Stimulated activated CD8-positive, alpha-beta memory T cell treated with anti-CD3 and anti-CD28 coated beads, Interleukin-2, amount 100 ng/mL, for 1 hour (primary cell): ENCODE measurements at regions not wholly inside any gene's neighbourhood (a gene's known extent, or its start where the extent isn't known, plus 50 kb on each side); places are given as distances from the start of the nearest gene placed in this dataset.
"Not testable (repeated sequence)": the region's sequence is repeated elsewhere in the genome, so short reads cannot be mapped to it uniquely, and the experiment has no call there.

Source experiments
- DNase-seq, 2 donors: peaks; one replicate each; pipeline ENCODE4 v3.0.0-alpha.2; 2020; ENCODE audit warnings: low read depth in 2 of 2

- no peak for DNase-seq
These were observed 77.1 kb upstream of the NFE2L3 start for GRCh38 chr7:26074919-26075318.

GRCh38 chr7:26076691-26077090 is 75.3 kb upstream of the NFE2L3 start:
- DNase-seq: no peak

DNA sequence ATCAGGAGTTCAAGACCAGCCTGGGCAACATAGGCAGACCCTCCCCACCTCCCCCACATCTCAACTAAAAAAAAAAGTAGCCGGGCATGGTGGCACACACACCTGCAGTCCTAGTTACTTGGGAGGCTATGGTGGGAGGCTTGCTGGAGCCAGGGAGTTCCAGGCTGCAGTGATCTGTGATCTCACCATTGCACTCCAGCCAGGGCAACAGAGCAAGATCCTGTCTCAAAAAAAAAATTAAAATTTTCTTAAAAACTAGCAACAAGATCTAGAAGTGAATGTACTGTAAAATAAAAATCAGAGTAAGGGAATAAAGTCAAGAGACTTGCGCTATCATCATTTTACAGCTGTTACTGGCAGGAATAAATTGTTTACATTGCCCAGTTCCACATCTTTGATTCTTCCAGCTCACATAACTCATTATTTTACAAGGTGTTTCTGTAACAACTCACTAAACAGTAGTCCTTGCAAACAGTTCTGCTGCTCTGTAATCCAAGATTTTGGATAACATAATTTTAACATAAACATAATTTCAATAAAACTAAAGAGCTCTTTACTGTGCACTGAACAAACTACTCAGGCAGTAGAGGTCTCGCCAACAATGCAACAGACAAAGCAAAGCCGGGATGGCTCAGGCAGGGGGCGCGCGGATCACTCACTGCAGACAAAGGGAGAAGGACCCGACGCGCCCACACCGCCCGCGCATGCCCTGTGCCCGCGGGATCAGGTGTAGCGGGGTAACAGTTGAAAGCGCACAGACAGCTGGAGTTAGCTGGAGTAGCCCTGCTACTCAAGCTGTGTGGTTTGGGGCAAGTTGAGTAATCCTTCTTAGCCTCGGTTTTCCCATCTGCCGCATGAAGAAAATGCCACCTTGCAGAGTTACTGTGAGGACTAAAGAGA is 73.3 kb upstream of the NFE2L3 start:
- DNase-seq: peak; percentile 56 to 68

DNA sequence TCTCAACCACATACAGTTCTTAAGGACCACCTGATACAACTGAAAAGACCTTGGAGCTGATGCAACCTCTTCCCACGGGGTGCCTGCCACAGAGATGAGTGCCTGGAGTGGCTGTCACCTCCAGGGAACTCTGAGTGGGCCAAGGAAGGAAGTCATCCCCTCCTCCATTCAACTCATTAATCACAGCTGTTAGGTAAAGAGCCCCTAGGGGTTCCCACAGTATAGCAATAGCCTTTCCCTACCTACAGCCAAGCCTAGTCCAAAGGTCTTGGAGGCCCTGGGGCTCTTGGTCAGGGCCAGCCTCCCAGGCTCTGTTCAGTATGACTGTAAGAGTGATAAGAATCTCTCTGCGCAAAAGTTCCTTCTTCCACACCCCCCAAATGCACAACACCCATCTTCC is 70.4 kb upstream of the NFE2L3 start:
- no peak for DNase-seq

DNA sequence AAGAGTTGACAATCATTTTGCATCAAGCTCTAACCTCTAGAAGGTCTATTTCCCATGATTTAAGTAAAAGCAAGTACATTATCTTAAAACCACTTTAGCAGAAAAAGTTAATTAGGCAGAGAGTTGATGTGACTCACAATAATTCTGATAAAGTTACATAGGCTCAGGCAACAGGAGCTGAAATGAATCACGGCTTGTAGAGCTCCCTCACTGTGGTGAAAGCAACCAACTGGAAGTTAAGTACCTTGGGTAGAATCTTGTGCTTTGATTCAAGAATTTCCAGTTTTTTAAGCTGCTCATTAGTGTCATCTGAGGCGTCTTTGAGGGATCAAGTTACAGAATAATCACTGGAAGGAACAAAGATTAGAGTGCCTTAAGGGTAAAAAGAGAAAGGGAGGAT is 68.9 kb upstream of the NFE2L3 start:
- DNase-seq: no peak

- no peak for DNase-seq
These were observed 67.6 kb upstream of the NFE2L3 start for GRCh38 chr7:26084418-26084817.

GRCh38 chr7:26085771-26086170 is 66.2 kb upstream of the NFE2L3 start:
- no peak for DNase-seq

- DNase-seq: no peak
These were observed 64.5 kb upstream of the NFE2L3 start for GRCh38 chr7:26087321-26088091.

DNA sequence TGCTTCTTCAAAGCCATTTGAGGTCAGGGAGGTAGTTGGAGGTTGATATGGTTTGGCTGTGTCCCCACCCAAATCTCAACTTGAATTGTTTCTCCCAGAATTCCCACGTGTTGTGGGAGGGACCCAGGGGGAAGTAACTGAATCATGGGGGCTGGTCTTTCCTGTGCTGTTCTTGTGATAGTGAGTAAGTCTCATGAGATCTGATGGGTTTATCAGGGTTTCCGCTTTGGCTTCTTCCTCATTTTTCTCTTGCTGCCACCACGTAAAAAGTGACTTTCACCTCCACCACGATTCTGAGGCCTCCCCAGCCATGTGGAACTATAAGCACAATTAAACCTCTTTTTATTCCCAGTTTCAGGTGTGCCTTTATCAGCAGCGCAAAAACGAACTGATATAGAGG is 62.5 kb upstream of the NFE2L3 start:
- not testable (repeated sequence) for DNase-seq

DNA sequence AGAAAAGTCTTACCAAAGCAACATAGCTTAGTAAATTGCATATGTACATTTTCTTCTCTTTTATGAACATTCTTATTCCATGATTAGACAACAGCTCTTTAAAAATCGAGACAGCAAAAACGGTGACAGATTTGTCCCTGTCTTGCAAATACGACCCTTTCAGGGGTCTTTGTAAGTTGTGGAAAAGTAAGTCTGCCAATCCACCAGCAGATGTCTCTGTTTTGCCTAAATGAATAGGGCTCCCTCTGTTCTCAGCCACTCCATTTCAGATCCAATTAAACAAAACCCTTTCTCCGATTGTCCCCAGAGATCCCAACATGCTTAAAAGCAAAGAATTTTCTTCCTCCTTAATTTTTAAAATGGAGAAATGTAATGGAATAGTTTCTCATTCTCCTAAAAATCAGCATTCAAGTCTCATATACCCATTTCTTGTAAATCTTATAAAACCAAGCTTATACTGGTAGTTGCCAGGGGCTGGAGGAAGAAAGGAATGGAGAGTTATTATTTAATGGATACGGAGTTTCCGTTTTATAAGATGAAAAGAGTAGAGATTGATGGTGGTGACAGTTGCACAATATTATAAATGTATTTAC is 61.0 kb upstream of the NFE2L3 start:
- DNase-seq: no peak

GRCh38 chr7:26091933-26092332 is 60.1 kb upstream of the NFE2L3 start:
- no peak for DNase-seq

DNA sequence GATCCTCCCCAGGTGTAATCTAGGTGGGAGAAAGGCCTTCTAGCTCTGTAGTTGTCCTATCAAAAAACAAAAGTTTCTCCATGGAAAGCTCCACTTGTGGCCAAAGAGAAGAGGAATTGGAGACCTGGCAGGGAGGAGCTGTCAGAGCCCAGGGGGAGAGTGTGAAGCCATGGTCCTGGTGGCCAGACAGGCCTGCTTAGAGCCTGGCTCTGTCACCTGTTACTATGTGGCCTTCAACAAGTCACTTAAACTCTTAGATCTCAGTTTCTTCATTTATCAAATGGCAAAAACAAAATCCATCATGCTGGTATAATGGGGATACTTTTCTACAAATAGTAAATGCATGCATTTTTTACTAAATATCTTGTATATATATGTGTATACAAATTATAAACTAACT is 59.0 kb upstream of the NFE2L3 start:
- DNase-seq: no peak

- DNase-seq: no peak
These were observed 55.9 kb upstream of the NFE2L3 start for GRCh38 chr7:26096136-26096535.

- DNase-seq: no peak
These were observed 53.9 kb upstream of the NFE2L3 start for GRCh38 chr7:26097837-26098668.

DNA sequence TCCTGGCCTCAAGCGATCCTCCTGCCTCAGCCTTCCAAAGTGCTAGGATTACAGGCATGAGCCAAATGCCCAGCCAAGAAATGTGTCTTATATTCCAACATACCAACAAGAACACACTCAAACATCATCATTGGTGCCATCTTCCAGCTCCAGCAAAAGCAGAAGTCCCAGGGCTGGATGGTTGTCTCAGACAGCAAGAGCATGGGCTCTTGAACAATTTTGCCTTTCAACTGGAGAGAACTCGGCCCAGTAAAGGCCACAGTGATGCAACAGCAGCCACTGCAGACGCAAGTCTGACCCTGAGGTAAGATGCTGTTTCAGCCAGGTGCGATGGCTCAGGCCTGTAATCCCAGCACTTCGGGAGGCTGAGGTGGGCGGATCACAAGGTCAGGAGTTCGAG is 52.8 kb upstream of the NFE2L3 start:
- no peak for DNase-seq

DNA sequence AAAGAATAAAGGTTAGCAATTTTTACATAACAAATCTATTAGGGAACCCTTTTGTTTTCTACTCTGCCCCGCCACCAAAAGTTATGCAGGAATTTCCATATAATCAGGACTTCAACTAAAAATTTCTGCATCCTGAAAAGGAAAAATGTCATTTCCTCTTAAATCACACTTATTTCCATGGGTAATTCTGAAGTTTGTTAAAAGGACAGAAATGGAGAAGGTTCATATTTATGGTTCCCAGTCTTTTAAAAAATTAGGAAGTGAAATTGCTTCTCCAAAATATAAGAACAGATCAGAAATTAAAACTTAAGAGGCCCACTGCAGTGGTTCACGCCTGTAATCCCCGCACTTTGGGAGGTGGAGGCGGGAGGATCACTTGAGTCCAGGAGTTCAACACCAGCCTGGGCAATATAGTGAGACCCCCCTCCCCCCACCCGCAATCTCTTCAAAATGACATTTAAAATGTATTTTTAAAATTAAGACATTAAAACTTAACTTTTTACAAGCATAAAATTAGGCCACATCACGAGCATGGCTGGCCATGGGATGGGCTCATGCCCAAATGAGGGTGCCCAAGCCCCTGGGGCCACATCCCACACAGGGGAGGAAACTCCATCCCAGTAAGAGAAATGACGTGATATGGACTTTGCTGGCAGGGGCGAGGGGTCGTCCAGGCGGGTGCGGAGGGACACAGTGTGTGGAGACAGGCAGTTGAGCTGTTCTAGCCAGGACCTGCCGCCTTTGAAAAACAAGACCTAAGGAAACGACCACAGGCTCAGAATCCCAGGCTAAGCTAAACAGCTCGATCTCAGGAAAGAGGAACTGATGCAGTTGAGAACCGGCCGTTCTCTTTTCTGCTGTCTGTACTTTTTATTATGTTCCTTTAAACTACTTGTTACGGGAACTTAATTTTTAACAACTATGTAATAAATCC is 51.3 kb upstream of the NFE2L3 start:
- DNase-seq: no peak

GRCh38 chr7:26101361-26102151 is 50.4 kb upstream of the NFE2L3 start:
- DNase-seq: no peak

DNA sequence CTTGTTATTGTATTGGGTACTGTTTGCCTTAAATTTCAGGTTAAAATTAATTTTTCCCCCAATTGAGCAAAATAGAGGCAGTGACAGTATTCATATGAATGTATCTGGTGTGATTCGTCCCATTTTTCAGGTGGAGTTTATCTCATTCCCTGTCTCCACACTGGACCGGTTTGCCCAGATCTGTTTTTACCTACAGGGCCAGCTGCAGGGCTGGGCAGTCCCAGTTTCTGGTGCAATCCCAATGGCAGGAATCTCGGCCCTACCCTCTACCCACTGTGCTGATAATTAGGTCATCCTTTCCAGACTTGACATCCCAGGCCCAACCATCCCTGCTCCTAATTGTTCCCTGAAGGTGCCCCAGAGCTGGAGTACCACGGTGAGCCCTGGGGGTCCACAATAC is 49.8 kb upstream of the NFE2L3 start:
- no peak for DNase-seq
